ENCODE measurements at regions not wholly inside any gene's neighbourhood (a gene's known extent, or its start where the extent isn't known, plus 50 kb on each side); places are given as distances from the start of the nearest gene placed in this dataset.

DNA sequence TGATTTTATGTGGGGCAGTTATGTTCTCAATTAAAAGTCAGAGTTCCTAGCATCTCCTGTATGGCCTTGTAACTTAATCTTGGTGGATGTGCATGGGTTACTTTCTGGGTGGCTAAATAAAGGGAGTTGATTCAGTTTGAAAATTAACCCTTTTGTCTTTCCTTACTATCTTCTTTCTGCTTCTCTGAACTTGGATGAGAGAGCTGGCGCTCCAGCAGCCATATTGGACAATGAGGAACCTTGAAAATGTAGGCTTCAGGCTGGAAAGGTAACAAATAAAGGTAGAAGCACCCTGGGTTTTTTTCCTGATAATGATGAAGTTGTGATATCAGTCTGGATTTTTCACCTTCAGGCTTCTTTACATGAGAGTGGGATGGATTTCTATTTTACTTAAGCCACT lies 714.1 kb upstream of the TMEM132C start:
- DNase-seq (ENCODE audit: low spot score), result no peak
- TF ChIP-seq, protein P1, sequence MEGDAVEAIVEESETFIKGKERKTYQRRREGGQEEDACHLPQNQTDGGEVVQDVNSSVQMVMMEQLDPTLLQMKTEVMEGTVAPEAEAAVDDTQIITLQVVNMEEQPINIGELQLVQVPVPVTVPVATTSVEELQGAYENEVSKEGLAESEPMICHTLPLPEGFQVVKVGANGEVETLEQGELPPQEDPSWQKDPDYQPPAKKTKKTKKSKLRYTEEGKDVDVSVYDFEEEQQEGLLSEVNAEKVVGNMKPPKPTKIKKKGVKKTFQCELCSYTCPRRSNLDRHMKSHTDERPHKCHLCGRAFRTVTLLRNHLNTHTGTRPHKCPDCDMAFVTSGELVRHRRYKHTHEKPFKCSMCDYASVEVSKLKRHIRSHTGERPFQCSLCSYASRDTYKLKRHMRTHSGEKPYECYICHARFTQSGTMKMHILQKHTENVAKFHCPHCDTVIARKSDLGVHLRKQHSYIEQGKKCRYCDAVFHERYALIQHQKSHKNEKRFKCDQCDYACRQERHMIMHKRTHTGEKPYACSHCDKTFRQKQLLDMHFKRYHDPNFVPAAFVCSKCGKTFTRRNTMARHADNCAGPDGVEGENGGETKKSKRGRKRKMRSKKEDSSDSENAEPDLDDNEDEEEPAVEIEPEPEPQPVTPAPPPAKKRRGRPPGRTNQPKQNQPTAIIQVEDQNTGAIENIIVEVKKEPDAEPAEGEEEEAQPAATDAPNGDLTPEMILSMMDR (IDR thresholded peaks at IDR 0.05; ENCODE audit: borderline replicate concordance, control extremely low read depth, extremely low read depth, insufficient read depth, missing control alignments), result no peak
- in situ Hi-C loops (cut with MboI; ENCODE audit: low sequenced_read_pairs, unreplicated experiment), result no loop called here

- in situ Hi-C loops (cut with MboI; ENCODE audit: low sequenced_read_pairs, unreplicated experiment), result no loop called here
- TF ChIP-seq, protein P1 (IDR thresholded peaks at IDR 0.05; ENCODE audit: borderline replicate concordance, control extremely low read depth, extremely low read depth, insufficient read depth, missing control alignments), result no peak
- DNase-seq (ENCODE audit: low spot score), result no peak
These were observed 711.9 kb upstream of the TMEM132C start for GRCh38 chr12:127555071-127555470.

GRCh38 chr12:127556231-127556886 lies 710.6 kb upstream of the TMEM132C start:
- no peak for DNase-seq (ENCODE audit: low spot score)
- TF ChIP-seq, protein P1 (IDR thresholded peaks at IDR 0.05; ENCODE audit: borderline replicate concordance, control extremely low read depth, extremely low read depth, insufficient read depth, missing control alignments), result no peak

GRCh38 chr12:127558361-127558760 lies 708.6 kb upstream of the TMEM132C start:
- in situ Hi-C loops (cut with MboI; ENCODE audit: low sequenced_read_pairs, unreplicated experiment), result no loop called here
- TF ChIP-seq, protein P1 (IDR thresholded peaks at IDR 0.05; ENCODE audit: borderline replicate concordance, control extremely low read depth, extremely low read depth, insufficient read depth, missing control alignments), result no peak
- DNase-seq (ENCODE audit: low spot score), result no peak

More at GRCh38 chr12:127556231-127556886, 710.6 kb upstream of the TMEM132C start:
- in situ Hi-C loops (cut with MboI; ENCODE audit: low sequenced_read_pairs, unreplicated experiment), result no loop called here

DNA sequence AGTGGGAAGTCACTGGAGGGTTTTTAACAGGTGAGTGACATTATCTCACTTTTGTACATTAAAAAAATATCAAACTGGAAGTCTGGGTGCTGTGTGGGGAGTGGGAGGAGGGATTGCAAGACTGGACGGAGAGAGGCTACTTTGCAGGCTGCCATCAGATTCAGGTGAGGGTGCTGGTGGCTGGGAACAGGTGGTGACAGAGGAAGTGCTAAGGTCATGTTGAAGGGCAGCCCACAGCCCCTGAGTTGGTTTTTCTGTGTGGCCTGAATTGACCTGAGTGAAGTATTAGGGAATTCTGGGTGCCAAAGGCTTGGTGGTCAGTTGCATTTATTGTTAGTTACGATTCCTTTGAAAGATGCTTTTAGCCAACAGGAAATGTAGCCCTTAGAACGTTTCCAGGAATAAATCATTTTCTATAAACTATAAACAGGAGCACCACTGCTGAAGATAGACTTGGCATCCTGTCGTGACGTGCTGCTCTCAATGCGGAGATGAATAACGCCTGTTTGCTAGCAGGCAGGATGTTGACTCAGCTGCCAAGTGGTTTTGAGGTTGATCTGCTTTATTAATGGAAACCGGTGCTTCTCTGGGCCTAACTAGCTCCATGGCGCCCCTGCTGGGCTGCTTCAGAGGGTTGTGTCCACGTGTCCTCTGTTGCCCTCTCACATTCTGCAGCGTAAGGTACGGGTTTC lies 707.5 kb upstream of the TMEM132C start:
- TF ChIP-seq, protein P1 (IDR thresholded peaks at IDR 0.05; ENCODE audit: borderline replicate concordance, control extremely low read depth, extremely low read depth, insufficient read depth, missing control alignments), result no peak
- in situ Hi-C loops (cut with MboI; ENCODE audit: low sequenced_read_pairs, unreplicated experiment), result no loop called here
- no peak for DNase-seq (ENCODE audit: low spot score)

DNA sequence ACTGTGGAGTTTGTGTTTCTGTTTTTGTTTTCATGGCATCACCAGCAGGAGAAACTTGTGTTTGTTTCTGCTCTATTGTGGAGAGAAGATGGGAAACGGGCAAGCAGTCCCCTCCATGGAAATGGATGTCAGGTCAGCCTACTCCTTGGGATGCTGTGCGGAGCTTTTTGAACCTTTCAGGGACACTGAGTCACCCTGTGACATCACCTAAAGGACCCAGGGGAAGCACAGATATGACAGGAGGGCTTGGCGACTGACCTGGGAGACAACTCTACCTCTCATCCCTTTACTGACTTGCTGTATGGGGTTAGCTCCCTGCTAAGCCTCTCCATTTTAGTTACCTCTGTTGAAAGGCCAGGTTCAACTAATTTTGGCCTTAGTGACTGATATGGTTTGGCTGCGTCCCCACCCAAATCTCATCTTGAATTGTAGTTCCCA lies 706.9 kb upstream of the TMEM132C start:
- TF ChIP-seq, protein P1 (IDR thresholded peaks at IDR 0.05; ENCODE audit: borderline replicate concordance, control extremely low read depth, extremely low read depth, insufficient read depth, missing control alignments), result no peak
- DNase-seq (ENCODE audit: low spot score), result no peak
- in situ Hi-C loops (cut with MboI; ENCODE audit: low sequenced_read_pairs, unreplicated experiment), result no loop called here

Data from GM13976 (cell line).